H9 (cell line): ENCODE measurements at regions not wholly inside any gene's neighbourhood (a gene's known extent, or its start where the extent isn't known, plus 50 kb on each side); places are given as distances from the start of the nearest gene placed in this dataset.

Source experiments
- DNase-seq: peaks from one replicate; pipeline ENCODE4 v3.0.0-alpha.2; 2017
- H2AFZ ChIP-seq: one replicate; pipeline ENCODE4 v1.6.1; 2013; ENCODE audit warnings: mild to moderate bottlenecking, low read length, control low read depth, moderate library complexity
- H2AK5ac ChIP-seq: 2 replicates; pipeline ENCODE4 v1.6.1; 2013; ENCODE audit warnings: low read length, control low read depth, mixed read lengths; ENCODE audit not compliant: insufficient read length
- H2BK120ac ChIP-seq: one replicate; pipeline ENCODE4 v1.6.1; 2013; ENCODE audit warnings: low read depth, mild to moderate bottlenecking, low read length, control low read depth, inconsistent platforms; ENCODE audit not compliant: poor library complexity, severe bottlenecking
- H2BK12ac ChIP-seq: 2 replicates; pipeline ENCODE4 v1.6.1; 2013; ENCODE audit warnings: low read length, control low read depth, mixed read lengths, low read depth; ENCODE audit not compliant: insufficient read length
- H2BK15ac ChIP-seq: 2 replicates; pipeline ENCODE4 v1.6.1; 2013; ENCODE audit warnings: low read depth, low read length, control low read depth
- H2BK20ac ChIP-seq: one replicate; pipeline ENCODE4 v1.6.1; 2013; ENCODE audit warnings: low read depth, mild to moderate bottlenecking, low read length, control low read depth, inconsistent platforms; ENCODE audit not compliant: poor library complexity, severe bottlenecking
- H2BK5ac ChIP-seq: 2 replicates; pipeline ENCODE4 v1.6.1; 2013; ENCODE audit warnings: low read length, control low read depth, mixed read lengths; ENCODE audit not compliant: insufficient read length
- H3K14ac ChIP-seq: 2 replicates; pipeline ENCODE4 v1.6.1; 2013; ENCODE audit warnings: low read length, control low read depth; ENCODE audit not compliant: insufficient read depth
- H3K18ac ChIP-seq: 2 replicates; pipeline ENCODE4 v1.6.1; 2013; ENCODE audit warnings: low read depth, mild to moderate bottlenecking, mixed read lengths, low read length, control low read depth; ENCODE audit not compliant: insufficient read length
- H3K23ac ChIP-seq: 2 replicates; pipeline ENCODE4 v1.6.1; 2013; ENCODE audit warnings: low read length, control low read depth, mixed read lengths, low read depth; ENCODE audit not compliant: insufficient read length
- H3K23me2 ChIP-seq: 2 replicates; pipeline ENCODE4 v1.6.1; 2013; ENCODE audit warnings: low read depth, mild to moderate bottlenecking, mixed read lengths, low read length, control low read depth; ENCODE audit not compliant: insufficient read length, poor library complexity, severe bottlenecking
- H3K27ac ChIP-seq: 2 replicates; pipeline ENCODE4 v1.5.1; 2013; ENCODE audit warnings: low read length, control low read depth, mixed read lengths, low read depth; ENCODE audit not compliant: insufficient read length
- H3K27me3 ChIP-seq: 2 replicates; pipeline ENCODE4 v1.6.1; 2013; ENCODE audit warnings: low read length, control low read depth, inconsistent platforms; ENCODE audit not compliant: insufficient read depth
- H3K4ac ChIP-seq: 2 replicates; pipeline ENCODE4 v1.6.1; 2013; ENCODE audit warnings: low read depth, mild to moderate bottlenecking, control low read depth, inconsistent platforms, low read length, moderate library complexity
- H3K4me1 ChIP-seq: 2 replicates; pipeline ENCODE4 v1.6.1; 2013; ENCODE audit warnings: low read length, control low read depth, inconsistent platforms; ENCODE audit not compliant: insufficient read depth
- H3K4me2 ChIP-seq: 2 replicates; pipeline ENCODE4 v1.6.1; 2013; ENCODE audit warnings: low read length, control low read depth, mixed read lengths; ENCODE audit not compliant: insufficient read length, insufficient read depth
- H3K56ac ChIP-seq: 2 replicates; pipeline ENCODE4 v1.6.1; 2013; ENCODE audit warnings: low read depth, mild to moderate bottlenecking, mixed read lengths, low read length, control low read depth; ENCODE audit not compliant: insufficient read length
- H3K79me1 ChIP-seq: 2 replicates; pipeline ENCODE4 v1.6.1; 2013; ENCODE audit warnings: low read depth, mild to moderate bottlenecking, moderate library complexity, low read length, control low read depth, inconsistent platforms; ENCODE audit not compliant: insufficient read depth, poor library complexity, severe bottlenecking
- H3K79me2 ChIP-seq: 2 replicates; pipeline ENCODE4 v1.6.1; 2013; ENCODE audit warnings: low read length, control low read depth, inconsistent platforms; ENCODE audit not compliant: insufficient read depth
- H3K9ac ChIP-seq: 2 replicates; pipeline ENCODE4 v1.6.1; 2013; ENCODE audit warnings: low read length, control low read depth, mixed read lengths; ENCODE audit not compliant: insufficient read length; ENCODE audit errors: extremely low read depth
- H3K9me3 ChIP-seq: one replicate; pipeline ENCODE4 v1.6.1; 2013; ENCODE audit warnings: low read depth, low read length, inconsistent platforms; ENCODE audit not compliant: control insufficient read depth
- H3T11ph ChIP-seq: one replicate; pipeline ENCODE4 v1.6.1; 2013; ENCODE audit warnings: mild to moderate bottlenecking, low read length, control low read depth, inconsistent platforms
- H4K20me1 ChIP-seq: one replicate; pipeline ENCODE4 v1.6.1; 2013; ENCODE audit not compliant: control insufficient read depth, insufficient read length, insufficient read depth
- H4K5ac ChIP-seq: 2 replicates; pipeline ENCODE4 v1.6.1; 2013; ENCODE audit warnings: low read depth, mild to moderate bottlenecking, mixed read lengths, low read length, control low read depth; ENCODE audit not compliant: insufficient read length
- H4K8ac ChIP-seq: replicated peaks from 2 replicates; pipeline ENCODE4 v1.6.1; 2013; ENCODE audit warnings: low read length, control low read depth, mixed read lengths, low read depth; ENCODE audit not compliant: insufficient read length
- H4K91ac ChIP-seq: 2 replicates; pipeline ENCODE4 v1.6.1; 2013; ENCODE audit warnings: low read depth, mild to moderate bottlenecking, moderate library complexity, mixed read lengths, low read length, control low read depth; ENCODE audit not compliant: insufficient read length
- H3K27ac Mint-ChIP-seq, 3 experiments: 2 replicates in 2 of 3; 3 replicates in 1 of 3; pipeline ENCODE4 v1.8.0; 2020 to 2021; ENCODE audit warnings: mixed read lengths in 3 of 3, mild to moderate bottlenecking in 1 of 3, moderate library complexity in 1 of 3
- H3K27me3 Mint-ChIP-seq: 2 replicates; pipeline ENCODE4 v1.8.0; 2021; ENCODE audit warnings: low read depth, mild to moderate bottlenecking, moderate library complexity, mixed read lengths
- H3K36me3 Mint-ChIP-seq, 3 experiments: 2 replicates in 2 of 3; 3 replicates in 1 of 3; pipeline ENCODE4 v1.8.0; 2020 to 2021; ENCODE audit warnings: low read depth in 3 of 3, mixed read lengths in 3 of 3; ENCODE audit not compliant: insufficient read depth in 1 of 3
- H3K4me1 Mint-ChIP-seq, 2 experiments: 2 replicates each; pipeline ENCODE4 v1.8.0; 2020; ENCODE audit warnings: mixed read lengths in 2 of 2
- H3K4me3 Mint-ChIP-seq, 2 experiments: 2 replicates in 1 of 2; 3 replicates in 1 of 2; pipeline ENCODE4 v1.8.0; 2020 to 2021; ENCODE audit warnings: mild to moderate bottlenecking in 2 of 2, mixed read lengths in 2 of 2, moderate library complexity in 1 of 2
- H3K9me3 Mint-ChIP-seq, 2 experiments: 2 replicates in 1 of 2; 3 replicates in 1 of 2; pipeline ENCODE4 v1.8.0; 2020; ENCODE audit warnings: mild to moderate bottlenecking in 2 of 2, mixed read lengths in 2 of 2, moderate library complexity in 1 of 2
- CTCF ChIP-seq: fragments of 200-600 bp; sonication (generic); conservative IDR thresholded peaks from 3 replicates; pipeline ENCODE4 v1.8.0; 2021; ENCODE audit warnings: antibody characterized with exemption, mild to moderate bottlenecking

GRCh38 chr5:142450419-142450818 is 125.6 kb upstream of the SPRY4 start:
- Histone ChIP-seq H3K4me2 (no peak overlapping the region), H2BK5ac (no peak overlapping the region), H3K18ac (no peak overlapping the region), H2AK5ac (no peak overlapping the region), H3K14ac (no peak overlapping the region), H4K20me1 (no peaks in the 10 kb centered on the region), H2BK15ac (no peak overlapping the region), H3K4ac (no peak overlapping the region), H2BK20ac (no peak overlapping the region), H2BK12ac (no peak overlapping the region), H4K5ac (no peak overlapping the region), H3K56ac (no peak overlapping the region), H4K91ac (no peak overlapping the region), H3K4me1 (no peaks in the 10 kb centered on the region; the same call in 1 of the 2 replicates), H3K27ac (no peak overlapping the region), H3K79me2 (no peaks in the 10 kb centered on the region), H2BK120ac (no peak overlapping the region), H3K27me3 (no peaks in the 10 kb centered on the region), H3T11ph (no peak overlapping the region), H3K9me3 (no peaks in the 10 kb centered on the region), H3K9ac (no peak overlapping the region), H3K23ac (no peak overlapping the region), H2AFZ (no peak overlapping the region), H4K8ac (no peak overlapping the region), H3K79me1 (no peaks in the 10 kb centered on the region), H3K23me2 (no peaks in the 10 kb centered on the region)
- Mint-ChIP-seq H3K9me3 (peaks cover 0 to 16% of the 10 kb centered on the region in 2 experiments; a peak in 3 of 5 replicates), H3K36me3 (peaks cover 2 to 7% (median 6%) of the 10 kb centered on the region in 3 experiments; a peak in 6 of 7 replicates), H3K27me3 (no peaks in the 10 kb centered on the region), H3K27ac (no peak overlapping the region), H3K4me1 (peaks cover 8 to 9% of the 10 kb centered on the region in 2 experiments), H3K4me3 (no peak overlapping the region)
- DNase-seq = no peak
- no peak for TF ChIP-seq CTCF
